DOHH2 (cell line): ENCODE measurements at regions not wholly inside any gene's neighbourhood (a gene's known extent, or its start where the extent isn't known, plus 50 kb on each side); places are given as distances from the start of the nearest gene placed in this dataset.

Source experiments
- H3F3A ChIP-seq: fragments of 200-600 bp; sonication (generic), shearing (Covaris generic); 2 replicates; pipeline ENCODE4 v1.6.0; 2016; ENCODE audit warnings: antibody characterized with exemption, mild to moderate bottlenecking; ENCODE audit not compliant: control insufficient read depth, insufficient read depth
- H3K27ac ChIP-seq: fragments of 200-600 bp; sonication (generic); 2 replicates; pipeline ENCODE4 v1.5.1; 2014; ENCODE audit warnings: low read depth, mild to moderate bottlenecking, low read length, moderate library complexity
- H3K27me3 ChIP-seq: fragments of 200-600 bp; sonication (generic); 2 replicates; pipeline ENCODE4 v1.6.1; 2014; ENCODE audit warnings: mild to moderate bottlenecking, low read length, mixed read lengths; ENCODE audit not compliant: control insufficient read depth
- H3K36me3 ChIP-seq: fragments of 200-600 bp; sonication (generic); 2 replicates; pipeline ENCODE4 v1.6.1; 2014; ENCODE audit warnings: mild to moderate bottlenecking, low read length, moderate library complexity, mixed read lengths; ENCODE audit not compliant: control insufficient read depth
- H3K4me1 ChIP-seq: fragments of 200-600 bp; sonication (generic); 2 replicates; pipeline ENCODE4 v1.6.1; 2014; ENCODE audit warnings: mild to moderate bottlenecking, low read length, mixed read lengths; ENCODE audit not compliant: control insufficient read depth
- H3K4me2 ChIP-seq: fragments of 200-600 bp; sonication (generic); 2 replicates; pipeline ENCODE4 v1.6.0; 2014; ENCODE audit warnings: mild to moderate bottlenecking, low read length, moderate library complexity
- H3K4me3 ChIP-seq: fragments of 200-600 bp; sonication (generic); 2 replicates; pipeline ENCODE4 v1.5.1; 2014; ENCODE audit warnings: mild to moderate bottlenecking, low read length, mixed read lengths
- H3K79me2 ChIP-seq: fragments of 200-600 bp; sonication (generic); 2 replicates; pipeline ENCODE4 v1.6.1; 2014; ENCODE audit warnings: mild to moderate bottlenecking, low read length, mixed read lengths; ENCODE audit not compliant: control insufficient read depth
- H3K9me2 ChIP-seq: fragments of 200-600 bp; sonication (generic); replicated peaks from 2 replicates; pipeline ENCODE4 v1.6.1; 2014; ENCODE audit warnings: mild to moderate bottlenecking, low read length, mixed read lengths; ENCODE audit not compliant: control insufficient read depth
- H3K9me3 ChIP-seq: fragments of 200-600 bp; sonication (generic); 2 replicates; pipeline ENCODE4 v1.6.1; 2014; ENCODE audit warnings: antibody characterized with exemption, low read length, mixed read lengths; ENCODE audit not compliant: control insufficient read depth, insufficient read depth
- H4K20me1 ChIP-seq: fragments of 200-600 bp; sonication (generic); 2 replicates; pipeline ENCODE4 v1.6.0; 2014; ENCODE audit warnings: low read depth, mild to moderate bottlenecking, antibody characterized with exemption, low read length, moderate library complexity; ENCODE audit not compliant: control insufficient read depth, insufficient read depth
- CTCF ChIP-seq: fragments of 200-600 bp; sonication (generic); IDR thresholded peaks from one replicate; pipeline ENCODE4 v1.5.1; 2014; ENCODE audit warnings: antibody characterized with exemption, mild to moderate bottlenecking, low read depth, low read length; ENCODE audit not compliant: poor library complexity, severe bottlenecking
- EZH2phosphoT487 ChIP-seq: fragments of 200-600 bp; sonication (generic); IDR thresholded peaks from 2 replicates; pipeline ENCODE4 v1.6.1; 2017; ENCODE audit warnings: borderline replicate concordance, mild to moderate bottlenecking, antibody characterized with exemption, low read length, moderate library complexity, mixed read lengths

GRCh38 chr1:229788004-229788403 lies 162.0 kb downstream of the URB2 start:
- Histone ChIP-seq H3F3A (no peaks in the 10 kb centered on the region), H4K20me1 (no peaks in the 10 kb centered on the region), H3K36me3 (no peaks in the 10 kb centered on the region), H3K9me3 (no peaks in the 10 kb centered on the region), H3K79me2 (no peaks in the 10 kb centered on the region), H3K4me1 (no peaks in the 10 kb centered on the region), H3K4me3 (no peak overlapping the region), H3K27me3 (peaks cover 2% of the 10 kb centered on the region; the same call in 1 of the 2 replicates), H3K4me2 (no peak overlapping the region), H3K9me2 (no peaks in the 10 kb centered on the region), H3K27ac (no peak overlapping the region)
- TF ChIP-seq EZH2phosphoT487 (no peak), CTCF (no peak)

- H3K9me2 ChIP-seq: no peaks in the 10 kb centered on the region
- no peaks in the 10 kb centered on the region for H3F3A ChIP-seq
- H3K9me3 ChIP-seq: no peaks in the 10 kb centered on the region
- H3K27me3 ChIP-seq: peaks cover 6% of the 10 kb centered on the region; the same call in 1 of the 2 replicates
- no peaks in the 10 kb centered on the region for H3K36me3 ChIP-seq
- no peak overlapping the region for H3K4me3 ChIP-seq
- no peaks in the 10 kb centered on the region for H4K20me1 ChIP-seq
- H3K4me1 ChIP-seq: no peaks in the 10 kb centered on the region
- no peaks in the 10 kb centered on the region for H3K79me2 ChIP-seq
- TF ChIP-seq EZH2phosphoT487 (no peak), CTCF (no peak)
- no peak overlapping the region for H3K27ac ChIP-seq
- no peak overlapping the region for H3K4me2 ChIP-seq
Measured at GRCh38 chr1:229792012-229792975, 166.2 kb downstream of the URB2 start.

GRCh38 chr1:229793488-229793887 lies 167.4 kb downstream of the URB2 start:
- no peak for TF ChIP-seq CTCF
- TF ChIP-seq EZH2phosphoT487: no peak
- H3K9me2 ChIP-seq: no peaks in the 10 kb centered on the region
- no peaks in the 10 kb centered on the region for H3F3A ChIP-seq
- no peaks in the 10 kb centered on the region for H3K9me3 ChIP-seq
- H4K20me1 ChIP-seq: no peaks in the 10 kb centered on the region
- no peak overlapping the region for H3K4me2 ChIP-seq
- no peaks in the 10 kb centered on the region for H3K36me3 ChIP-seq
- no peaks in the 10 kb centered on the region for H3K79me2 ChIP-seq
- H3K4me3 ChIP-seq: no peak overlapping the region
- H3K27ac ChIP-seq: no peak overlapping the region
- peaks cover 3% of the 10 kb centered on the region; the same call in 1 of the 2 replicates for H3K27me3 ChIP-seq
- no peaks in the 10 kb centered on the region for H3K4me1 ChIP-seq
